ENCODE measurements at regions not wholly inside any gene's neighbourhood (a gene's known extent, or its start where the extent isn't known, plus 50 kb on each side); places are given as distances from the start of the nearest gene placed in this dataset.

DNA sequence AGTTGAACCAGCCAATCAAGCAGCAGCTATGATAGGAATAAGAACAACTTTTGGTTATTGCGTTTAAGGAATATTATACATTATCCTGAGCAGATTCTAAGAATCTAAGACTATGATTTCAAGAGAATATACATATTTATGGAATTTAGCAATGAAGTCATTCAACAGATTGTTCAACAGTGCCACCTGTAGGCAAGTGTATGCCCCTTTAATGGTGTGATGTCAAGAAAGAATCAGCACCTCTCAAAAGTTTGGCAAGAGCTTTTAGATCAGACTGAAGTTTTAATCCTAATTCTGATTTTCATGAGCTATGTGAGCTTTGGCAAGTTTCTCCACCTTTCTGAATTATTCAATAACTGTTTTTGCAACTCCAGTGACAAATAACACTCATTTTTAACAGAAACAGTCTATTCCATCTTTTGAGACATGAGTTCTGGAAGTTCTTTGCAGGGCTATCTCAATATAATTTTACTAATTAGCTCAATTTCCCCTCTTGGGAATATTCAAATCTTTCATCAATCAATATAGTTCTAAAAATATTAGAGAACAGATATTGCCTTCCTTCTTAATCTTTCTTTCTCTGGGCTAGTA, 474.3 kb upstream of the TOM1L1 start:
- no peak overlapping the region for H2AK9ac ChIP-seq (replicated peaks; ENCODE audit: low read depth, low read length, poor library complexity)
- no peak overlapping the region for H2AFZ ChIP-seq (replicated peaks; ENCODE audit: low read length, poor library complexity)
- no peak overlapping the region for H2BK120ac ChIP-seq (ENCODE audit: low read depth, low read length)
- no peak overlapping the region for H4K91ac ChIP-seq (ENCODE audit: insufficient read depth, low read depth, low read length)
- H2BK15ac ChIP-seq (ENCODE audit: low read depth, low read length), result no peak overlapping the region
- no peaks in the 10 kb centered on the region for H4K20me1 ChIP-seq (ENCODE audit: insufficient read depth, low read length)
- no CpG with 5 or more reads among the region's 1 CpG for WGBS, 2 experiments (ENCODE audit: extremely low coverage in 2 of 2, insufficient read length in 1 of 2)
- no peak overlapping the region for H3K4ac ChIP-seq (ENCODE audit: low read depth, low read length)
- peaks cover 3% of the 10 kb centered on the region; the same call in 1 of the 2 replicates for H3K9me3 ChIP-seq (ENCODE audit: control insufficient read depth, insufficient read depth, low read length)
- H4K5ac ChIP-seq (ENCODE audit: low read depth, low read length), result no peak overlapping the region
- no peak overlapping the region for H3K18ac ChIP-seq (ENCODE audit: low read depth, low read length)
- H3K4me1 ChIP-seq (ENCODE audit: control insufficient read depth, insufficient read depth, low read length), result no peaks in the 10 kb centered on the region
- no peak overlapping the region for H3K14ac ChIP-seq (replicated peaks; ENCODE audit: low read depth, low read length)
- no peak overlapping the region for H2AK5ac ChIP-seq (ENCODE audit: low read depth, low read length)
- intact Hi-C loops (cut with micrococcal nuclease), result no loop called here
- H3K36me3 ChIP-seq (ENCODE audit: control insufficient read depth, insufficient read depth, low read length), result no peaks in the 10 kb centered on the region
- H3K56ac ChIP-seq (ENCODE audit: extremely low read depth, insufficient read depth, low read length), result no peak overlapping the region
- H3K9ac ChIP-seq (ENCODE audit: low read depth, low read length), result no peak overlapping the region
- TF ChIP-seq RFX5 (IDR thresholded peaks at IDR 0.05; ENCODE audit: low read depth, low read length) (no peak), SMC3 (IDR thresholded peaks at IDR 0.05; ENCODE audit: low read depth, low read length) (no peak), CEBPB (IDR thresholded peaks at IDR 0.05; ENCODE audit: low read depth, low read length) (no peak), FOS (IDR thresholded peaks at IDR 0.05; ENCODE audit: low read depth, low read length) (no peak), NFE2L2 (IDR thresholded peaks at IDR 0.05; ENCODE audit: low read depth, low read length) (no peak), CHD1 (IDR thresholded peaks at IDR 0.05; ENCODE audit: low read depth, low read length) (no peak), POLR2A (IDR thresholded peaks at IDR 0.05; ENCODE audit: low read depth, low read length) (no peak), RCOR1 (IDR thresholded peaks at IDR 0.05; ENCODE audit: insufficient replicate concordance, low read length) (no peak), MXI1 (IDR thresholded peaks at IDR 0.05; ENCODE audit: borderline replicate concordance, low read depth, low read length) (no peak), MAFK (IDR thresholded peaks at IDR 0.05; ENCODE audit: low read depth, low read length) (no peak), RAD21 (IDR thresholded peaks at IDR 0.05; ENCODE audit: low read length) (no peak), BHLHE40 (IDR thresholded peaks at IDR 0.05; ENCODE audit: low read depth, low read length) (no peak), MAZ (IDR thresholded peaks at IDR 0.05; ENCODE audit: borderline replicate concordance, low read depth, low read length) (no peak)
- TF ChIP-seq, protein P1, sequence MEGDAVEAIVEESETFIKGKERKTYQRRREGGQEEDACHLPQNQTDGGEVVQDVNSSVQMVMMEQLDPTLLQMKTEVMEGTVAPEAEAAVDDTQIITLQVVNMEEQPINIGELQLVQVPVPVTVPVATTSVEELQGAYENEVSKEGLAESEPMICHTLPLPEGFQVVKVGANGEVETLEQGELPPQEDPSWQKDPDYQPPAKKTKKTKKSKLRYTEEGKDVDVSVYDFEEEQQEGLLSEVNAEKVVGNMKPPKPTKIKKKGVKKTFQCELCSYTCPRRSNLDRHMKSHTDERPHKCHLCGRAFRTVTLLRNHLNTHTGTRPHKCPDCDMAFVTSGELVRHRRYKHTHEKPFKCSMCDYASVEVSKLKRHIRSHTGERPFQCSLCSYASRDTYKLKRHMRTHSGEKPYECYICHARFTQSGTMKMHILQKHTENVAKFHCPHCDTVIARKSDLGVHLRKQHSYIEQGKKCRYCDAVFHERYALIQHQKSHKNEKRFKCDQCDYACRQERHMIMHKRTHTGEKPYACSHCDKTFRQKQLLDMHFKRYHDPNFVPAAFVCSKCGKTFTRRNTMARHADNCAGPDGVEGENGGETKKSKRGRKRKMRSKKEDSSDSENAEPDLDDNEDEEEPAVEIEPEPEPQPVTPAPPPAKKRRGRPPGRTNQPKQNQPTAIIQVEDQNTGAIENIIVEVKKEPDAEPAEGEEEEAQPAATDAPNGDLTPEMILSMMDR (conservative IDR thresholded peaks at IDR 0.05; ENCODE audit: low read depth, low read length), result no peak
- TF ChIP-seq, protein P2, sequence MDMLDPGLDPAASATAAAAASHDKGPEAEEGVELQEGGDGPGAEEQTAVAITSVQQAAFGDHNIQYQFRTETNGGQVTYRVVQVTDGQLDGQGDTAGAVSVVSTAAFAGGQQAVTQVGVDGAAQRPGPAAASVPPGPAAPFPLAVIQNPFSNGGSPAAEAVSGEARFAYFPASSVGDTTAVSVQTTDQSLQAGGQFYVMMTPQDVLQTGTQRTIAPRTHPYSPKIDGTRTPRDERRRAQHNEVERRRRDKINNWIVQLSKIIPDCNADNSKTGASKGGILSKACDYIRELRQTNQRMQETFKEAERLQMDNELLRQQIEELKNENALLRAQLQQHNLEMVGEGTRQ (IDR thresholded peaks at IDR 0.05; ENCODE audit: low read depth, low read length), result no peak
- TF ChIP-seq, protein P3, sequence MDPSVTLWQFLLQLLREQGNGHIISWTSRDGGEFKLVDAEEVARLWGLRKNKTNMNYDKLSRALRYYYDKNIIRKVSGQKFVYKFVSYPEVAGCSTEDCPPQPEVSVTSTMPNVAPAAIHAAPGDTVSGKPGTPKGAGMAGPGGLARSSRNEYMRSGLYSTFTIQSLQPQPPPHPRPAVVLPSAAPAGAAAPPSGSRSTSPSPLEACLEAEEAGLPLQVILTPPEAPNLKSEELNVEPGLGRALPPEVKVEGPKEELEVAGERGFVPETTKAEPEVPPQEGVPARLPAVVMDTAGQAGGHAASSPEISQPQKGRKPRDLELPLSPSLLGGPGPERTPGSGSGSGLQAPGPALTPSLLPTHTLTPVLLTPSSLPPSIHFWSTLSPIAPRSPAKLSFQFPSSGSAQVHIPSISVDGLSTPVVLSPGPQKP (IDR thresholded peaks at IDR 0.05; ENCODE audit: borderline replicate concordance, low read depth, low read length), result no peak
- H3K79me1 ChIP-seq (ENCODE audit: low read depth in 1 of 2, low read length in 2 of 2), result no peaks in the 10 kb centered on the region
- H3K4me3 ChIP-seq (ENCODE audit: insufficient read depth, low read depth, low read length), result no peak overlapping the region
- H3K23ac ChIP-seq (ENCODE audit: low read depth, low read length), result no peak overlapping the region
- no peak overlapping the region for H2BK20ac ChIP-seq (ENCODE audit: low read depth, low read length)
- no peaks in the 10 kb centered on the region for H3K27me3 ChIP-seq (ENCODE audit: control insufficient read depth, insufficient read depth, low read length)
- H3K27ac ChIP-seq (ENCODE audit: insufficient read depth, low read length), result no peak overlapping the region
- dilution Hi-C loops (cut with HindIII; ENCODE audit: low sequenced_read_pairs, unreplicated experiment), result no loop called here
- DNase-seq (no peak), ATAC-seq (ENCODE audit: low read depth) (no peak)
- no peak overlapping the region for H3K4me2 ChIP-seq (ENCODE audit: low read depth, low read length)
- no peak overlapping the region for H2BK5ac ChIP-seq (ENCODE audit: low read depth, low read length, poor library complexity, severe bottlenecking)
- H3K9me1 ChIP-seq (ENCODE audit: insufficient read depth, low read length), result no peaks in the 10 kb centered on the region
- BruUV-seq (replicated peaks), result no TSS peak
- ChIA-PET POLR2A (ENCODE audit: unreplicated experiment) (no interaction called here), CTCF (no interaction called here)
- no peak overlapping the region for H4K8ac ChIP-seq (ENCODE audit: low read depth in 2 of 2, low read length in 2 of 2)
- in situ Hi-C loops (cut with MboI; ENCODE audit: low sequenced_read_pairs), result no loop called here

Data from IMR-90 (cell line).